ENCODE measurements at regions not wholly inside any gene's neighbourhood (a gene's known extent, or its start where the extent isn't known, plus 50 kb on each side); places are given as distances from the start of the nearest gene placed in this dataset.

DNA sequence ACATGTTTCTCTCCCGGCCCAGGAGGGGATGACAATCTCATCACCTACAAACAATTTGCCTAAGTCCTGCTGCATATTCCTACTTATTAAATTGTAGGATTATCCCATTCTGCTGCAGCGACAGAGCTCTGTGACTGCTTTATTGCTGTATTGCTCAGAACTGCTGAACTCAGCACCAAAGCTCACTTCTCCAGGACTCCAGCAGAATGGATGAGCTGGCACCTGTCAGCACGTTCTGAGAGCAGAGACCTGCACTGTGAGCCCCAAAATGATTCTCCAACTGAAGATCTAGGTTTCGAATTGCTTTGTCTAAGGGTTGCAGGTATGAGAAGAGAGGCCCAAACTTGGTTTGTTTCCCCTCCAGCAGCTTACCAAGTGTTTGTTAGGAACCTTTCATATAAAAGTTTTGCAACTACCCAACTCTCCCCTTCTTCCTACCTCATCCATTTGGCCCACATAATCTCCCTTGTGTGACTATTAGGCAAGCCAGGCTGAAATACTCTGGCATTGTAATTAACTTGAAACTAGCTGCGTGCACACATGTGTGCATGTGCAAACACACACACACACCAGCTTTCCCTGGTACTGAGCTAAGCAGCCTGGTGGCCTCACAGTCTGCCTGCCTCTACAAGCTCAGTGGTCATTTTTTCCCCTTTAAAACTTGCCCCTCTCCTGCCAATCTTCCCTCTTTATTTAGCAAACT, 161.4 kb upstream of the CAMK1G start:
- no peak for DNase-seq

DNA sequence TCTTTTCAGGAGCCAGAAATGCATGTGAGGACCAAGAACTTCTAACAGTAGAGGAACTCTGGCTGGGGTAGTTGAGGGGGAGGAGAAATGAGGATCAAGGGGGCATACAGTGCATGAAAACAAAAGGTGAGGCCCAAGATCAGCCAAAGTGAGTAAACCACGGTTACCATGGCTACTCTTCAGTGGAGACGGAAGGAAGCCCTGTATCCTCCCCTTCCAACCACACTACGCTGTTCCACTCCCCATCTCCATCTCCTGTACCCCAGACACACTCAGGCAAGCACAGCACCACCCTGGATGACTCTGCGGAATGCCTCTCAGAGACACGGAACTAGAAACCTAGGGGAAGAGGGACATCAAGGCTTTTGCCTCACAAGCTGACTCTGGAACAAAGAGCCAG, 157.6 kb upstream of the CAMK1G start:
- DNase-seq = no peak

DNA sequence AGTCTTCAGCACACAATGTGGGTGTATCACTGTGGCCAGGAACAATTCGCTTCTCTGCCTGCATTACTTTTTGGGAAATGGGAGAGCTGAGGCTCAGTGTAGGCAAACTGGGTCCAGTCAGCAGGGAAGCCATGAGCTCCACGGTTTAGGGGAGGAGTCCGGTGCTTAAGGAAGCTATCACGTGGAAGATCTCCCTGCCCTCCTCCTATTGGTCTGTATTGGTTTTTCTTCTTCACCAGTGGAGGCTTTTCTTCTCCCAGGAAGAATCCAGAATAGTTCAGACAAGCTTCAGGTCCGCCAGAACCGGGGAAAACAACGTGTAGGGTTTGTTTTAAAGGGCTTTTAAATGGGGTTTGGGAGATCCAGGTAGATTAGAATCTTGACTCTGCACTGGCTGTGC, 156.2 kb upstream of the CAMK1G start:
- no peak for DNase-seq

DNA sequence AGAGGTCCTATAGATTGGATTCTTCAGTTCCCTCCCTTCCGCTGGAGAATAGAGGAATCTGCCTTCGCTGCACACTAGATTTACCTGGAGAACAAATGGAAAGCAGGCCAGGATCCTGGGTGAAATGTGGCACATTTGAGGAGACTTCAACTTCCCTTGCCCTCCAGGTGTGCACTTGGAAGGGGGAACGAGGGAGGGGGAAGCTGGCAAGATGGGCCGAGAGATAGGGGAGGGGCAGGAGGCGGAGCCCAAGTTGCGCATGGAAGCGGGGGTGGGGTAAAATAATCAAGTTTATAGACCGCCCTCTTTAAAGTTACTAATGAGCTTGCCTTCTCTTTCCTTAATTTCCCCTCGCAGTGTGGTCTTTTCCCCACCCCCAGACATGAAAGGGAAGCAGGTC, 155.7 kb upstream of the CAMK1G start:
- DNase-seq = no peak

DNA sequence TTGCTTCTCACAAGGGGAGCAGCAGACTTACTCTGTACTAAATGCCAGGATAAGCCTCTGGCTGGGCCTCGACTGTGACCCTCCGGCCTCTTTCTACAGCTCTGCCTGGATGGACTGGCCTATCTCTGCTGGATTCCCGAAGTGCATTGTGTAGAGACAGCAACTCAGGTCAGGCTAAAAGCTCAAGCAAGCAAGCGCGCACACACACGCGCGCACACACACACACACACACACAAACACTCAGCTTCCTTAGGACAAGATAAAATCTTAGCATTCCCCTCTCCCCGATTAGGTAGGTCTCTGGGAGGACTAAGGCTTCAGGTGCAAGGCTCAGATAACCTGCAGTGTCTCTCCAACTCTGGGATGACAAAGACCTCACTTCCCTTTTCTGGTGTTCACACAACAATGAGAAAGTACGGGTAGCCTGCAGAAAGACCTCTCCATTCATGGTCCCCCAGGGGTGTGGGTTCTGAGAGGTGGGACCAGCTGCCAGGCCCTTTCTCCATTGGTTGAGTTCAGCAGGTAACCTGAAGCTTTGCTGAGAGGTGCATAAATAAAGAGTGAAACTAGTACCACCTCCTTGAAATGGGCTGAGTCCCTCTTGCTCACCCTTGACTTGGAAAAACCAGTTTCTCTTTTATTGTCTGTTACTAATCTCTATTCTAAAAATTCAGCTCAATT, 155.1 kb upstream of the CAMK1G start:
- no peak for DNase-seq

GRCh38 chr1:209429611-209430010, 153.9 kb upstream of the CAMK1G start:
- no peak for DNase-seq

GRCh38 chr1:209430107-209430506, 153.4 kb upstream of the CAMK1G start:
- no peak for DNase-seq

GRCh38 chr1:209430821-209431259, 152.7 kb upstream of the CAMK1G start:
- no peak for DNase-seq

DNA sequence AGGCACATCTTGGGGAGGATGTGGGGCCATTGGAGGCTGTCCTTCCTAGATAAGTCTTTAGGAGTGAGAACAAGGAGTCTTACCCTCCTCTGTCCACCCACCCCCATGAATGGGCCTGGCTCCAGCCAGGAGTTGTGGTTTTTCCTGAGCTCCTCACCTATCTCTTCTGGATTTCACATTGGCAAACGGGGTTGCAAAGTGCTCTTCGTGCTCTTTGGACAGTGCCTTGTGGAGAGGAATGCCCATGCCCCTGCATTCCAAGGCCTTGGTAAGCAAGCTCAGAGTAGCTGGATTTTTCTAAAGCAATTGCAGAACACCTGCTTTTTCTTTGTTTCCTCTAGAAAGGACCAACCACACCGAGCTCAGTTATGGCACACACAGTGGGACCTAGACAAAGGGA, 152.1 kb upstream of the CAMK1G start:
- DNase-seq = no peak

GRCh38 chr1:209431813-209432442, 151.6 kb upstream of the CAMK1G start:
- no peak for DNase-seq

DNA sequence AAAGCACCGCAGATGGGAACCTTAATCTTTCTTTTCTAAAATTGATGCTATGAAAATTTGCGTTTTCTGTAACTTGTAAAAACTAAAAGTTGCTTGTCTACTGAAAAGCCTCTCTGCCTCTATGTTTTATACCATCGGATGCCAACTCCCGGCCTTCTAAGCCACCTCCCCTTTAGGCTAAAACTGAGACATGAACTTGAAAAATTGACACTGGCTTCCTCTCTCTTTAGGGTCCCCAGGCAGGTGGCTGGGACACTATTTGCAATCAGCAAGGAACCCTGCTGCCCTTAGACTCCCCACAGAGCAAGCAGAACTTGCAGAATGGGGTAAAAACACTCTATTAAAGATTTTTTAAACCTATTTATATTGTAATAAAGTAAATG, 151.1 kb upstream of the CAMK1G start:
- no peak for DNase-seq

- no peak for DNase-seq
These were observed 149.9 kb upstream of the CAMK1G start for GRCh38 chr1:209433649-209434031.

DNA sequence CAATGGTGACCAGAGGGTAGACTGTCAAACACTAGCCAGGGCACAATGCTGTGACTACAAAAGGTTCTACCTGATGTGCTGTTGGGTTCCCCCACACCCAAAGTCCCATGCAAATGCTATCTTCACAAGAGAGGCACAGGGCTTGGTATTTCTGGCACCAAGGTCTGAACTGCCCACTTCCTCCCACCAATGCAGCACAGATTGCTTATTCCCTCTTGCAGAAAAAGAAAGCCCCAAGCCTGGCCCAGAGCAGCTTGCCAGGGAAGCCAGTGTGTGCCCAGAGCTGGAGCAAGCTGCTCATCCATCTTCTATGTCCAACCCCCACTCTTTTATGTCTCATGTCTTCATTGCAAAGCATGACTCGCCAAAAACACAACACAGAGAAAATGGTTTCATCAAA, 149.4 kb upstream of the CAMK1G start:
- DNase-seq = no peak

GRCh38 chr1:209434631-209435217, 148.8 kb upstream of the CAMK1G start:
- DNase-seq = no peak

DNA sequence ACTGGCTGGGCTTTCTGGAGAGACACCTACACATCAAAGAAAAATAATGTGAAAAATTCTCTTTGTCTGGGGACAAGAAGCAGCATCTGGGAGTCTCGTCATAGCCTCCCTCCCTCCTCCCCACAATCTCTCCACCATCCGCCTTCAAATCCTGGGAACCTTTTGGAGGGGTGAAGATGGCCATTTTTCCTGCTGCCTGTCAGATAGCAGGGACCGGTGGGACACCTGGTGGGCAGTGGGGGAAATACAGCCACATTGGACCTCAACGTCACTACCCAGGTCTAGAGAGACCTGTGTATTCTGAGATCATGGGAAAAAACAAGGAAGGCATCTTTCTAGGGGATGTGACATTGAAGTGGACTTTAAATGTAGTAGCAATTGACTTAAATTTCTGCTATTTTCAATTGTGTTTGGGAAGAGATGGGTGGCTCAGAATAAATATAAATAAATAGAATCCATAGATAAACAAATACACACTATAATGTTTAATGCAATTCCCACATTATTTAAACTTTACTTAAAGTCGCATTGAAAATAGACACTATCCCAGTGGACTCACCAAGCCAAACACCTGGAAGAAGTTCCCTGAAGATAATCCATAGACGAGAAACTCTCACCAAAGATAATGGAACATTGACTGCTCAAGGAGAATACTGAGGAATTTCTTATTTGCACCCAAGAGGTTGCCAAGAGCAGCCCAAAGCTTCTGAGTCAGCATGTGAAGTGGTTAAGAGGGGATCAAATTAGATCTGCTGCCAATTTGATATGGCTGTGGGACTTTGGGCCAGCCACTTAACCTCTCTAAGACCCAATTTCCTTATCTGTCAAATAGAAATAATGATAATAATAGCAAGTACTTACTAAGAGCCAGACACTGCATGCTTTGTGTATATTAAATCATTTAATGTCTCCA, 147.6 kb upstream of the CAMK1G start:
- DNase-seq = peak; percentile 21

DNA sequence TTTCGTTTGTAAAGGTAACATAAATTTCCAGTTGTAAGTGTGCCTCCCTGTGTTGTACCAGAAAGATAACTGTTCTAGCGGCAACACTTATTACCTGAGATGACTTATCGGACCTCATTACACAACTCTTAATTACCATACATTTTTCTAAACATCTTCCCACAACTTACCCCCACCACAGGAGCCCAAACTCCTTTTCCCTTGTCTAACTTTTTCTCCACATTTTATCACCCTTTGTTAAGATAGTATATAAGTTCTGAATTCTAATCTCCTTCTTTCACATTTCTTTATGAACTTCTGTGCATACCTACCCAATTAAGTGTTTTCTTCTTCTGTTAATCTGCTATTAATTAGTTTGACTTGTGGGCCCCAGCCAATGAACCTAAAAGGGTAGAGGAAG, 143.7 kb upstream of the CAMK1G start:
- no peak for DNase-seq

DNA sequence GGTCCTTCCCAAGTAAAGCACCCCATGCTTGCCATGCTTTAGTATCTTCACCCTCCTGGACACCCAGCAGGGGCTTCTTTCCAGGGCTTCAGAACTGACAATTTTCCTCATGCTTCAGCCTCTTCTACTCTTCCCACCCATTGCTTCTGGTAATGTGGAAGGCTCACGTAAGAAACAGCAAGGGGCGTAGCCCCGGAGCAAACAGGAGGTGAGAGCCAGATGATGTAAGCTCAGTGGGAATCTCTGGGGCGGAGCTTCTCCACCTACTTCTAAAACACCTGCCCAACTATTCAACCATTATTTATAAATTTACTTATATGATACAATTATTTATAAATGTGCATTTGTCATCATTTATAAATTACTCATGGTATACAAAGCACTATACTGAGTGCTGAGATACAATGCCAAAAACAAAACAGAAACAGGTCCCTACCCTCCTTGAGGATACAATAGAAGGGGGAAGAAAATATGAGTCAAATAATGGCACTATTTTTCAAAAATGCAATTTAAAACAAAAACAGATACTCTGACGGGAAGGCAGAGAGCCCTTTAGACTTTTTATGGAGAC, 140.1 kb upstream of the CAMK1G start:
- no peak for DNase-seq

DNA sequence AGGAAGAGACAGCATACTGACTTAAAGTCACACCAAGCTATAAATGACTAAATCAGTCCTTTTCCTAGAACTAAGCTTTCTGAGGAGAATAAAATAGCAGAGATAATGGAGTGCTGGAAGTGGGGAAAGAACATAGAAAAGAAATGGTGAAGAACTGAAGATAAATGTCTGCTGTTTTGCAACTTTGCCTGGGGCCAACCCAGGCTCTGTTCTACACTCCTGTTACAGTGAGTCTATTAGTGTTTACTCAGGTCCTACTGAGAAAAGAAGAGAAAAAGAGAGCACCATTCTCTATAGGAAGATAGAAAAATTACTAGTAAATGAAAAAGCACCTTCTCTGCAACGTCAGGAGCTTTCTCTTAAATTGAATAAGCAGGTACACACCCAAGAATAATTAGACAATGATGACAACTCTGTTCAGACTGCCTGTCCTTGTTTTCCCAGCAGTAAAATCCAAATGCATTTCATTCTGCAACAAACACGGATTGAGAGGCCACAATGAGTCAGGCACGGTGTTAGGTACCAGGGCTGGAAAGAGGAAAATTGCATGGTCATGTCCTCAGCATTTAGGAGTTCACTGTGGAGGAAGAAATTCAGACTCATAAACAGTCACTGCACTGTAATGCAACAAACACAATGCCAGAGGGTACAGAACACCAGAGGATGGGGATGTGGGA, 139.4 kb upstream of the CAMK1G start:
- no peak for DNase-seq

DNA sequence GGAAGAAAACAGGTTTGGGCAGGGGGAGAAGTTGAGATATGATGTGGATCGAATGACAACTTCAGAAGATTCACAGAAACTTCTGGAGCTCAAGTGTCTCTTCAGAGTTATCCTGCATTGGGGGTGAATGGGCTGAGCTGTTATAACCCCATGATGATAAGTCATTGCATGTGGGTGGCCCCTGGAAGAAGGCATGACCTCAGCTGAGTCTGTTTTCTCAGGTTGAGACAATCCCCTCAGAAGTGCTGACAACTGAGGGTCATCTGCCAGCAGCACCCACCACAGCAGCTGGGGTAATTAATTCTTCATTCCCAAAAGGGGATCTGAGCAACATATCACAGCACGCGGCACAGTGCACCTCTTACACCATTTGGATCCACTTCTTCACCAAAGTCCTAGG, 138.6 kb upstream of the CAMK1G start:
- no peak for DNase-seq

DNA sequence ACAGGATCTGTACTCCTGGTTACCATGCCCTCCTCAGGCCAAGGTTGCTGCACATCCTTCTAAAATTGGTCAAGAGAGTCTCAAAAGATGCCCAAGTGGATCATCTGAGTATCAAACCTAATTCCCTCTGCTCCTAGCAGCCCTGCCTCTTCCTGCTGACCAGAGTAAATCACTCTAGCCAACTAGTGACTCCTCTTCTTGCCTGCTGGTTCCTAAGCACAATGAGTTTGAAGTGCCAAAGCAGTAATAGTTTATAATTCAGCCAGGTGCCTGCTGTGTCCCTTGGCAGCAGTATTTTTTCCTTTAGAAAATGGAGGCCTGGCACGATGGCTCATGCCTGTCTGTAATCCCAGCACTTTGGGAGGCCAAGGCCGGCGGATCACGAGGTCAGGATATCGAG, 137.9 kb upstream of the CAMK1G start:
- no peak for DNase-seq

GRCh38 chr1:209446356-209446755, 137.2 kb upstream of the CAMK1G start:
- DNase-seq = no peak

Measured in activated naive CD4-positive, alpha-beta T cell treated with Interleukin-2 at 50 U/mL for 16 hours (primary cell).